Activated CD4-positive, alpha-beta T cell treated with anti-CD3 and anti-CD28 coated beads for 48 hours (primary cell): ENCODE measurements at regions not wholly inside any gene's neighbourhood (a gene's known extent, or its start where the extent isn't known, plus 50 kb on each side); places are given as distances from the start of the nearest gene placed in this dataset.

Experiments used
- DNase-seq: peaks from one replicate; pipeline ENCODE4 v3.0.0-alpha.2; 2020

DNA sequence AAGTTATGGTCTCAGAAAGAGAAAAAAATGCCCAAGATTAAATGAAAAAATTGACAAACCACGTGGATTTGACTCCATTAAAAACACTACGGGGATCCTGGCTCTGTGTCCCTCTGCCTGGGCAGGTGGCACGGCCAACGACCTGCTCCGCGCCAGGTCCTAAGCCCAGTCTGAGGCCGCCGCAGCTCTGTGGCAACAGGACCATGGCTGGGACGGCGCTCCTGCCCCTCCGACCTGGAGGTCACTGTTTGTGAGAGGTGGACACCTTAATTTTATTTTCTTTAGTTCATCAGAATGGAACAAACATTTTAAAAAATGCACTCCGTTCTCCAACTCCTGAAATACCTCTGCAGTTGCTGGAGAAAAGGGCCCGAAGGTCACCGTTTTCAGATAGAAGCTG, 369.4 kb downstream of the CDH9 start:
- DNase-seq: no peak

DNA sequence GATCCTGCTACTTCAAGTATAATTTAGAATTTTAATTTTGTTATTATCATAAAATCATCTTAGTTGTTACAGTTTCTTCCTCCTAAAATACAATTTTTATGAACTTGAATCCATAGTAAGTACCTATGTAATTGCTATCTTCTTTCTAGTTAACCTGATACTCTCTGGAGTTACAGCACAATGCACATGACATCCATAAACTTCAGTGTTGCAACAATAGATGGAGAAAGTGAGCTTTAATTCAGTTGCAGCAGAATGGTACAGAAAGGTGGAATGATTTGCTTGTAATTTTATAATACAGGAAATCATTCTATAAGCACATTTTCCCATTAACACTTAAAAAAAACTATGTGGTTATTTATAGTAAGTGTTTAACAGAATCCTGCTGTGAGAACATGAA, 372.0 kb downstream of the CDH9 start:
- no peak for DNase-seq

DNA sequence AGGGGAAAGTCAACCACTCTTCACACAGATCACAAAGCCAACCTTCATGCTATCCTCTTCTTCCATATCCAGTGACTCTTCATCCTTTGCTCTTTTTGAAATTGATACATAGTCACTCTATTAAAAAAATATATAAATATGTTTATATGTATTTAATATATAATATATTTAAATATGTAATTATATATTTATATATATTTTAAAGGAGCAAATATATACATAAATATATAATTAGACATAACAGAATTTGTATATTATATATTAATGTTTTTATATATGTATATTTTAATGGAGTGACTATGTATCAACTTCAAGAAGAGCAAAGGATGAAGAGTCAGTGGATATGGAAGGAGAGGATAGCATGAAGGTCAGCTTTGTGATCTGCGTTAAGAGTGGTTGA, 374.9 kb downstream of the CDH9 start:
- DNase-seq: no peak

DNA sequence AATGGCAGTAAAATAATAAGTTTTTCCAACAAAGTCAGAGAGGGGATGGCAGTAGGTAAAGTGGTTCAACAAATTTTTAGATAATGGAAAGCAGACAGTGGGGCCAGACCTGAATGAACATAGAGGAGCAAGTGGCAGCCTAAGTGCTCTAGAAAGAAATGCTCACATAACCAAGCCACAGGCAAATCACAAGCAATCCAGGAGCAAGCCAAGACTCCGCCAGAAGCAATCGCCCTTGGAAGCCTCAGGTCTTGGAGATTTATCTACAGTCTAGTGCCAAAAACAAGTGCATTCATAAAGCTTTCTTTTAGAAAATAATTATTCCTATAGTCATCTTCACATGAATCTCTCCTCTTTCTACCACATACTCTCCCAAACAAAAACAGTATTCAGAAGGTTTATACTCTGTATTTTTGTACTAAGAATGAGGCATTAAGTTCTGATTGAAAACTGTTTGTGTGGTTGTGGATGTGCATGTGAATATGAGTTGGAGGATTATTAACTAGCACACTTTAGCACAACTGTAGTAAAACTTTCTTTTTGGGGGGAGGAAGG, 375.5 kb downstream of the CDH9 start:
- no peak for DNase-seq

DNA sequence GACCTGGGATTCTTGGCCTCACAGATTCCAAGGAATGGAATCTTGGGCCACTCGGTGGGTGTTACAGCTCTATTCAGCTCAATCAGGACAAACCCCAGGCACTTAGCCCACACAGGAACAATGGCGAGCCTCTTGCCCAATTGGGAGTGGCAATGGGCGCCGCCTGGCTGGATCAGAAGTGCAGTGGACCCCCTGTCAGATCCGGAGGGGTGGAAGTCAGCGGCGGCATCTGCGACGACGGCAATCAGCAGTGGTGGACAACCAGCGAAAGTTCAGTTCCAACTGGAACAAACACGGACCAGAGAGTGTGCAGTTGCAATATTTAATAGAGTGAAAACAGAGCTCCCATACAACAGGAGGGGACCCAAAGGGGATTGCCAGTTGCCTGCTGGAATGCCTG, 378.3 kb downstream of the CDH9 start:
- no peak for DNase-seq

DNA sequence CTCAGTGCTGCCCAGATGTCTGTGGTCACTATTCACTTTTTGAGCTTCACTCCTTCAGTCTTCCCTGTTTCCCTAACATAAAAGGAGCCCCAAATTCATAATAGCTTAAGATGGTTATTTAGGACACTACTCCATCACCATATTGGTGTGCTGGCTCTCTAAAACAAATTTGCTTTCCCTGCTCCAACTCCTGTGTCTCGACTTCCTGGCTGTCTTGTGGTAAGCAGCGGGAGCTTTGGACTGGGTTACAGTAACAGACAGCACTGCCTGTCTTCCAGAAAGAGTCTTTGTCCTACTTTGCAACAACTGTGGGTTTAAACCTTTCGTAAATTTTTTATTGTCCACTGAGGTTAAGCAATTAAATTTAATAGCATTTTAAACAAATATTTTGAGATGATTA, 389.4 kb downstream of the CDH9 start:
- no peak for DNase-seq

DNA sequence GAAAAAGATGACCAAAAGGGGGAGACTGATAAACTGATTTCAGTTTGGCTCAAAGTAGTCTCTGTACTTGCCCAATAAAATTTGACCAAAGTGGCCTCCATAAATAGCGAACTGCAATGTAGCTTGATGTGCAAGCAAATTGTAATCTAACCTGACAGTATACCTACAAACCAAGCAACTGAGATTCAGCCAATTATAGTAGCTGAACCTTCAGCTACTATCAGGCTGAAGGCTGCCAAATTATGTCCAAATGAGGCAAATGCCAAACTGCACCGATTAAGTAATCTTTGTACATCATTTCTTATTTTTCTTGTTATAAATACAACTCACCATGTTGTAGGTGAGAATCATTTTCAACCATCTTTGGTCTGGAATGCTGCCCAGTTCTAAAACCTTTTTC, 390.6 kb downstream of the CDH9 start:
- DNase-seq: no peak

DNA sequence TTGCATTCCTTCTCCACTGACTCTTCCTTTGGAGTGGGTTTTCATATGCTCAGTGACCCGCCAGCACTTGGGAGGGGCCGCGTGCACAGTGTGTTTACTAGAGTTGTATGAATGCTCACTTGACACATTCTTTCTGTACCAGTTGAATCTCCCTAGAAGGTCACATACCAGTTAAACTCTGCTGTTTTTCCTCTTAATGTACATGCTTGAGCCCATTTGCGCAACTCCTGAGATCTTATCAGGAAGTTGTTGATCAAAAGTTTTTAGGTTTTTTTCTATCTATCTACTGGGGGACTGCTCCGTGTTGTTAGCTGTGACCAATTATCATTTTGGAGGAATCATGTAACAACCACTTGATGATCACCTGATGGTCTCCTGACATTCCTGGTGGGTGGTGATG, 392.7 kb downstream of the CDH9 start:
- DNase-seq: no peak

DNA sequence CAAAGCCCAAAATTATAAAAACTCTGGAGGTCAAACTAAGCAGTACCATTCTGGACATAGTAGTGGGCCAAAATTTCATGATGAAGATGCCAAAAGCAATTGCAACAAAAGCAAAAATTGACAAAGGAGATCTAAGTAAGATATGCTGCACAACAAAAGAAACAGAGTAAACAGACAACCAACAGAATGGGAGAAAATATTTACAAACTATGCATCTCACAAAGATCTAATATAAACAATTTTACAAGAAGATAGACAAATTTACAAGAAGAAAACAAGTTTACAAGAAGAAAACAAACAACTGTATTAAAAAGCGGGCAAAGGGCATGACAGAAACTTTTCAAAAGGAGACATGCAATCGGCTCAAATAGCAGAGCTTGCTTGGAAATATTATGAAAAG, 396.9 kb downstream of the CDH9 start:
- no peak for DNase-seq

DNA sequence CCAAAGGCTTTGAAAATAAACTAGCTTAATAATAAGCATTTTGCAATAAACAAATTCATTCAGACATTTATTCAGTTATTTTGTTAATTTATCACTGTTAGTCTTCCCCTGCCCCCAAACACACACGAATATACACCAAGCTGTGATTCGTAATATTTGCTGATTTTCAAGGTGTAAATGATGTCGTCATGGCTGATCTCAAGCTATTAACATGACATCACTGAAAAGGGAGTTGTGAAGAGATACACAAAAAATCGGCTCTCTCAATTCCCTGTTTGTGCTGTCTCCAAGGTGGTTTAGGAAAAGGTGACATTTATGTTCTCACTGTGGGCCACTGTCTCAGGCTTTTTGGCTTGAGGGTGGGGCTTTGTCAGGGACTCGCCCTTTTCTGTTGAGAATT, 413.3 kb downstream of the CDH9 start:
- no peak for DNase-seq

DNA sequence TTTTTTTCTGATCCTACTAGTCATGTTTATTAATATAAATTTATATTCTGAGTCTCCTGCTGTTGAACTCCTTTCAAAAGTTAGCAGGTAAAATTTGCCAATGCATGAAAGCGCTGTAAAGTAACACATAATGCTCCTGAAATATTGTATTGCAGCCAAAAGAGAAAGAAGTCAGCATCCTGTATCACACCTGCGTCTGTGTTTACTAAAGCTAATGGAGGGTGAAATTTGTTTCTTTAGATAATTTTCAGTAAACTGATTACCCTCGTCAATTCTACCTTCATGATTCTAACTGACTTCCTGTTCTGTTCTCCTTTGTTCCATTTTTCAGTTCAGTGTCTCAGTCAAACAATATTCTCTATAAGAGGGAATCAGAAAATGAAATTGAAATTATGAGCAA, 415.4 kb downstream of the CDH9 start:
- DNase-seq: no peak

DNA sequence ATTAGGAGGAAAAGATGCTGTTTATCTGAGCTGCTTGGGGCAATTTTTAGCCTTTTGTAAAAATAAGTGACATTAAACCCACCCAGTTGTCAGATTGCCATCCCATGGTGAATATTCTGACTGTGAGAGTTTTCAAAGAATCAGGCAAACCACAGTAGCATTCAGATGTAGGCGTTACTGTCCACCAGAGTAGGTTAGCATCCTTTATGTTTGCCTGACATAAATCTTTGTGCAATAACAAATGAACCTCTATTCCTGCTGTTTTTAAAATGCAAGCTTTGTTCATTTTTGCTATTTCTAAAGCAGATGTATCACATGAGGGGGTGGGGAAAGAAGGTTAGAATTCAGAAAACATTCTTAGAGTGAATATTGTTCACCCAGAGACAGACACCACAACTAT, 427.8 kb downstream of the CDH9 start:
- DNase-seq: no peak

DNA sequence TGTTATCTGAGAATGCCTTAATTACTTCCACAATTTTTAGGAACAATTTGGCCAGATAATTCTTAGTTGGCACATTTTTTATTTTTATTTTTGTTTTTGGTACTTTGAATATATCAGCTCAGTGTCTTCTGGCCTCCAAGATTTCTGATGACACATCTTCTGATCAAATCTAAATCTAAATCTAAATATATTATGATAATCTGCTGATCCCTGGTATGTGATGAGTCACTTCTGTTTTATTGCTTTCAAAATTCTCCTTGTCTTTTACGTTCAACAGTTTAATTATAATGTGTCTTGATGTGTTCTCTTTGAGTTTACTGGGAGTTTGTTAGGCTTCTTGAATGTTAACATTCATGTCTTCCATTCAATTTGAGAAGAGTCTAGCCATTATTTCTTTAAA, 436.8 kb downstream of the CDH9 start:
- DNase-seq: no peak

DNA sequence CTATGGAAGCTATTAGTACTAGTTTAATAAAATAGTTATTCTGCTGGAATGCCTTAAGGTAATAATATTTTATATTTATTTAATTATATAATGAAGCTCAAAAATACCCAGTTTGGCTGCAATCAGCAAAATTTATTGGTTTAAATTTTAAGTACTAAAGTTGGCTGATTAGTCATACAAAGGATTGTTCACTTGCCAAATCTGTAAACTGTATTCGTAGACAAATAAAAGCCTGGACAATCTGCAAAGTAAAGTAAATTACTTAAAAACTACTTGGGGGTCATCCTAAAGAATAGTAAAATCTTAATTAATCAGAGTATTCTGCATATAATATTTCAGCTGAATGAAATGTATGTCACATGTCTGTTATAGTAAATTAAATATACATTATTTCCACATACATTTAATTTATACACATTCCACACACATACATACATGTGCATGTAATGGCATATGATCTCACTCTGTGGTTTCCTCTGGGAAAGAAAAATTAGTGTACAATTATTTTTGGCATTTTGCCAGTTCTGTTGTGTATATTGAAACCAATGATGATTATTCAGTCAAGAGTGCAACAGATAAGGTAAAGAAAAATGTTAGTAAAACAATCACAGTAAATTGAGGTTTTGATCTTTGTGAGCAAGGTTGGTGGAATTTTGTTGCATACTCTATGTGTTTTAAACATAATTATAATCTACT, 455.9 kb downstream of the CDH9 start:
- no peak for DNase-seq

DNA sequence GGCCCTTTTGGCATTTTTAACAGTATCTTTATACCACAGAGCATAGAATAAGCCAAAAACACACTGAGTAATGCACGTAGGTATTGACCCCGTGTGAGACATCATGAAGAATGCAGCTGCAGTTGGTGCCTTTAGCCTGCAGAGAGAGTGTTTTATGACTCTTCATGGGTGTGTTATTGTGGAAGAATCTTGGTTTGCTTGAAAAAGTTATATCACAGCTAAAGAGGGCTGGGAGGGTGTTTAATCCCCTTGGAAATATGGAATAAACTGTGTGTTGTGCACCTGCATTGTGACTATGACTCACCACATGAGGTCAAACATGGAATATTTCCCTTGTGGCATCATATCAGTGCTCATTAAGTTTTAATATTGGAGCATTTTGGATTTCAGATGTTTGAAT, 458.7 kb downstream of the CDH9 start:
- DNase-seq: no peak

DNA sequence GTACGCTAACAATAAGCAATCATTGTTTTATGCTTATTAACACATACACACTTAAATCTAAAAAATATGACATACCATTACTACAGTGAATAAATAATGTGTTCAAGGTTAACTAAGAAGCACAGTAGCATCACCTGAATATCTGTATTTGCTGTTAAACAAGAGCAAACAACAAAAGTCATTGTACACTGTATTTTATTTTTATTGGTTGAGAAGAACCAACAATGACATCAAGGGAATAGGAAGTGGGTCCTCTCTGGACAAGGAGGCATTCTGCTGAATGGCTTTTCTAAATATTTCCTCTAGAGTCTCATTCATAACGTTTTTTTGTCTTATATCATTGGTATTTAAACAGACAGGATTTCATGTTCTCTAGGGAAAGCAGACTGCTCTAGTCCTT, 460.4 kb downstream of the CDH9 start:
- DNase-seq: no peak

DNA sequence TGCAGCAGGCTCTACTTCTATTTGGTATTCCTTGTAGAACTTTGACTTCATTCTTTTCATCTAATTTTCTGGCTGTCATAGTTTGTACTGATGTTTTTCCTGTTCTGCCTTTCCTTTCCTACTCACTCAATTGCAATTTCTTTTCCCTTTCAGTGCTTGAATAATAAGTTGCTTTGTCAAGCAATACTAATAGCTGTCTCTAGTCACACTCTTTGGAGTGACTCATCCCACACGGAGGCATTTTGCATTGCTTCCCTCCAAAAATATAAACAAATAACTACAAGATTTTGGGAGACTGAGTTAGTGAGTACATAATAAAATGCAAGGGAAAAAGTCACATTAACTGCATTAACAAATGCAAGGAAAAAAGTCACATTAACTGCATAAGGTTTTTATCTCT, 465.9 kb downstream of the CDH9 start:
- DNase-seq: no peak

DNA sequence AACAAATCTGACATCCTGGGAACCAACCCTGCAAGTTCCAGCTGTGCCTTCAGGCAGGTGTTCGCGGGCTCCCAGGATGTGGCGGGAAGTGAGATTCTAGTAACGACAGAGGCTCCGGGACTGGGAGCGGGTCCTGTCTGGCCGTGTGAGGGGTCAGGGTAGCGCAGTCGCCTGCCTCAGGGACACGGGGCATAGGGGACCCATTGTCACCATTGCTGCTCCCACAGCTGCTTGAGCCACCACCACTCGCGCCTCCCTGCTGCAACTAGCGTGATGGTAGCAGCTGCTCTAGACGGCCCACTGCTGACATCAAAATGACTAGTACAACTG, 468.5 kb downstream of the CDH9 start:
- DNase-seq: no peak

DNA sequence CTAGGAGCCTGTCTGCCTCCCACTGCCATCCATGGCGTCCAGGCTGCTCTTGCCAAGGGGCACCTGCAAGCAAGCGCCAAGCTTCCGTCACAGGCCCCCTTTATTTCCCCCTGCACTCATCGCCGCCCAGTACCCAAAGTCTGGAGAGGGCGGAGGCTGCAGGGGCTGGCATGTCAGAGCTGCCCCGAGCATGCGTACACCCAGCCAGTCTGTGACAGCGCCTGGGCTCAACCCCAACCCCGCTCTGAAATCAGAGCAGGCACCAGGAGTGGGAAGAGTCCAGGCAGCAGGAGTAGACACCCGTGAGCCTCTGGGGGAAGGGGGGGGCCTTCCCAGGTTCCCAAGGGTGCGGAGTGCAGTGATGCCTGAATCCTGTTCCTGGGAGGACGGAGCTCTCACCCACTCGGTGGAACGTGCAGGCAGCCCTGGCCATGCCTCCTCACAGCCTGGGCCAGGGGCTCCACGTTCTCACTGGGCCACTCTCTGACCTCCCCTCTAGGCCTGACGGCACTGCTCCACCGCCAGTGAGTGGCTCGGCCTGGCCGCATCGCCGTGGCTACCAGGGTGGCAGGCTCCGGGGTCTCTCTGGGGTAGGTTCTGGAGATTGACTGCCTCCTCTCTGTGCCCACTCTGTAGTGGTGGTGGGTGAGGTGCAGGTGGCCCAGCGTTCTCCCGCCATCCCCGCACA, 469.0 kb downstream of the CDH9 start:
- no peak for DNase-seq

DNA sequence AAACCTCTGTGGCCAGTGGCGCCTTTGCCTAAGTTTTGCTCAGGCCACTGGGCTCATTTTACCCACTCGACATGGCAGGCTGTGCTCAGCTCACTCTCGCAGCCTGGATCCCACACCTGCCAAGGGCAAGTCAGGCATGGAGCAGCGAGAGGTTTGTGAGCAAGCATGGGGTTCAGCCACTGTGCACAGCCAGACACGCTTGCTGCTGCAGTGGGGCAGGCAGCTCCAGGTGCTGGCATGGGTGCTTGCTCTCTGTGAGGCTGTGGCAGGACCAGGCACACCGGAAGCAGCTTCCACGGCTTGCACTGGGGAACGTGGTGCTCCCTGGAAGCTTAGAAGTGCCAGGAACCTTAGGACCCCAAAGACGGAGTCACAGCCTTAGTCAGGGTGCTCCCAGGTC, 470.1 kb downstream of the CDH9 start:
- no peak for DNase-seq

DNA sequence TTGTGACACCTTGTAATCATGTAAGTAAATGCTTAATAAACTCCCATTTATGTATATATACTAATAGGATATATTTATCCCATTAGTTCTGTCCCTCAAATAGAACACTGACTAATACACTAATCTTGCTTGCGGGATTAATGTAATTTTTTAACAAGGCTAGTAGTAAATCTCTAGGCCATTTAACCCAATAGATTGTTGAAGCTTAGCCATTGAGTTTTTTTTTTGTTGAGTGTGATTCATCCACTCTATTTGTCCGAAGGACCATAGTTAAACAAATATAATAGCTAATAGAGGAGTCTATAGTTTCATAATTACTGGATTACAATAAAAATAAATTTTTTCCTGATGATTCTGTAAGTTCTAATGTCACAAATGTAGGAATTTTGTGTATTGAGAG, 474.4 kb downstream of the CDH9 start:
- no peak for DNase-seq

DNA sequence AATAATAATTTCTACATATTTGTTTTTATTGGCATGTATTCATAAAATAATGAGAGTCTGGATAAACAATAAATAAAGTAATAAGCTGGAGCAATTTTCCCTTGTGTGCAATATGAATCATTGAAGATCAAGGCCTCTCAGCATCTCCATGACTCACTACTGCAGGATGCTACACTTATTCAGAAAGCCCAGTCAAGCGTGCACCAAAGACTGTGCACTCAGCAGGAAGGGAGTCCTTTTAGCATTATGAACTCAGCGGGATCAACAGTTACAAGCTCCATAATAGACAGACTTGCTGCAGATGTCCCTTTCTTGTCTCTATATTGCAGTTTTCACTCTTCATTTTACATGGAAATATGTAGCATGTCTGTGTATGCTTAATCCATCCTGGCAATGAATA, 485.3 kb downstream of the CDH9 start:
- no peak for DNase-seq

DNA sequence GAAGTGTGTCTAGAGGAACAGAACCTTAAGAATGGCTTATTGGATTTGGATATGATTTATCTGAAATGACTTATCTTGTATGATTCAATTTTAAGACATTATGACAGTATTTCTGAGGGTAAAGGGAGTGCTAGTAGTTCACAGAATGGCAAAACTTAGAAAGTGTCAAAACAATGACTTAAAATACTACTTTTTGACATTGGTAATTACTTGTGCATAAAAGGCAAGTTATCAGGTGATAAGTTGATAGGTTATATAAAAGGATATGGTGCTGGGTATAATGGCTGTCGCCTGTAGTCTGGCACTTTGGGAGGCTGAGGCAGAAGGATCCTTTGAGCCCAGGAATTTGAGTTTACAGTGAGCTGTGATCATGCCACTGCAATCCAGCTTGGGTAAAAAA, 494.4 kb downstream of the CDH9 start:
- DNase-seq: no peak

DNA sequence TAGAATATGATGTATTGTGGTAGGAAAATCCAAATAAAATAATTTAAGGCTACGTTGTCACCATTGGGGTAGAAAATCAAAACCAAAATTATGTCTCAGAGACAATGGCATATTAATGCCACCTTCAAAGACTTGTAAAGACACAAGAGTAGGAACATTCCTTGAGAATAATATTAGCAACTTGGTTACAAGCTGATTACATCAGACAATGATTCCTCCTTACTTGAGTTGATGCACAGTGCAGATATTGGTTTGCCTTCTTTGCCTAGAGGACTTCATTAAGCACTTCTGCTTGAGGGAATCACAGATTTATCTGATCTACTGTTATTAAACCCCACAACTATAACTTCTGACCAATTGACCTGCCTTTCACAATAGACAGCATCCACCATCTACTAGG, 500.2 kb downstream of the CDH9 start:
- DNase-seq: no peak

DNA sequence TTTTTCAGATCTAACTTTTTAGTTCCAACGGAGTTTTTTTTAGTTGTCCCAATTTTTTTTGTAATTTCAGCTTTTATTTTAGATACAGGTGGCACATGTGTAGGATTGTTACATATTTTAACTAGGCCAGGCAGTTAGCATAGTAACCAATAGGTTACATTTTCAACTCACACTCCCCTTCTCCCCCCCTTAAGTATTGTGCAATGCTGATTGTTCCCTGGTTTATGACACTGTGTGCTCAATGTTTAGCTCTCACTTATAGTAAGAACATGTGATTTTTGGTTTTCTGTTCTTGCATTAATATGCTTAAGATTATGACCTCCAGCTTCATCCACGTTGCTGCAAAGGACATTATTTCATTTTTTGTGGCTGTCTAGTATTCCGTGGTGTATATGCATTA, 503.2 kb downstream of the CDH9 start:
- no peak for DNase-seq
